Stomach (tissue), 8 donors: ENCODE measurements at regions not wholly inside any gene's neighbourhood (a gene's known extent, or its start where the extent isn't known, plus 50 kb on each side); places are given as distances from the start of the nearest gene placed in this dataset.
"Not testable (repeated sequence)": the region's sequence is repeated elsewhere in the genome, so short reads cannot be mapped to it uniquely, and the experiment has no call there.

Experiments
- DNase-seq, 2 donors: peaks; one replicate each; pipeline versions ENCODE4 v3.0.0 to v3.0.0-alpha.2; 2013 to 2019
- H3K27ac ChIP-seq, 5 donors: fragments of 200-600 bp in 4 of 5; sonication (generic) in 4 of 5; one replicate each; pipeline ENCODE4 v1.5.1; 2013 to 2019; ENCODE audit warnings: mild to moderate bottlenecking in 1 of 5, moderate library complexity in 1 of 5
- H3K27me3 ChIP-seq, 3 donors: fragments of 200-600 bp; sonication (generic); one replicate each; pipeline ENCODE4 v1.5.1; 2017 to 2019; ENCODE audit warnings: mixed run types in 1 of 3
- H3K36me3 ChIP-seq, 4 donors: fragments of 200-600 bp; sonication (generic); 1 replicate in 3 of 4; 2 replicates in 1 of 4; pipeline ENCODE4 v1.5.1; 2016 to 2019
- H3K4me1 ChIP-seq, 4 donors: fragments of 200-600 bp; sonication (generic); one replicate each; pipeline ENCODE4 v1.5.1; 2016 to 2019
- H3K4me3 ChIP-seq, 4 donors: fragments of 200-600 bp; sonication (generic) in 3 of 4; one replicate each; pipeline ENCODE4 v1.5.1; 2016 to 2019; ENCODE audit warnings: mild to moderate bottlenecking in 1 of 4
- H3K9me3 ChIP-seq, 4 donors: fragments of 200-600 bp; sonication (generic); one replicate each; pipeline ENCODE4 v1.5.1; 2016 to 2019
- EP300 ChIP-seq: sonication (generic); formaldehyde crosslinking; IDR thresholded peaks from one replicate; pipeline ENCODE4 v1.6.1; 2017; ENCODE audit warnings: antibody characterized with exemption
- POLR2A ChIP-seq, 4 donors: fragments of 450-650 bp; IDR thresholded peaks; one replicate each; pipeline ENCODE4 v1.6.1; 2016; ENCODE audit warnings: antibody characterized with exemption in 4 of 4, control low read depth in 2 of 4, mild to moderate bottlenecking in 1 of 4, moderate library complexity in 1 of 4
- POLR2AphosphoS5 ChIP-seq, 3 donors: sonication (generic); formaldehyde crosslinking; IDR thresholded peaks; one replicate each; pipeline ENCODE4 v1.6.1; 2016; ENCODE audit warnings: antibody characterized with exemption in 3 of 3
- WGBS, 5 donors: extraction: QIAGEN DNeasy Blood & Tissue Kit in 3 of 5; methylation state at CpG; one replicate each; pipeline versions ENCODE4 v1.1.5 to v1.1.7; 2013 to 2018; 5-methylcytosine and 5-hydroxymethylcytosine counted together
- intact Hi-C: fragments of 100-400 bp; cut with DNase I; formaldehyde crosslinking; loops from one replicate; pipeline ENCODE4 v1.15.1; 2023; ENCODE audit warnings: low total_unique reads
- TF ChIP-seq, protein P1 (sequence below), 7 experiments: fragments of 450-650 bp in 4 of 7; fragments of 200-600 bp in 3 of 7; sonication (generic) in 3 of 7; IDR thresholded peaks; one replicate each; pipeline ENCODE4 v1.5.1; 2016 to 2019; ENCODE audit warnings: antibody characterized with exemption in 7 of 7, control low read depth in 2 of 7, mild to moderate bottlenecking in 1 of 7
- donor health status: healthy with polysubstance abuse.
- donor health status: Bipolar disorder and iron deficiency.
- donor health status: healthy.

GRCh38 chr2:238776003-238776760 is 71.7 kb upstream of the TWIST2 start:
- H3K27ac ChIP-seq = no peak overlapping the region
- H3K27me3 ChIP-seq = peaks cover 0 to 14% (median 5%) of the 10 kb centered on the region in 3 donors
- H3K9me3 ChIP-seq = peaks cover 0 to 4% (median 0%) of the 10 kb centered on the region in 4 donors
- DNase-seq = no peak
- no peak overlapping the region for H3K4me3 ChIP-seq
- 54 to 65% (median 57%) methylated on average over 16 to 20 of the region's 20 CpGs for WGBS, 5 donors
- TF ChIP-seq EP300 = no peak
- no peak for TF ChIP-seq POLR2A (IDR thresholded peaks at IDR 0.05)
- TF ChIP-seq, protein P1, sequence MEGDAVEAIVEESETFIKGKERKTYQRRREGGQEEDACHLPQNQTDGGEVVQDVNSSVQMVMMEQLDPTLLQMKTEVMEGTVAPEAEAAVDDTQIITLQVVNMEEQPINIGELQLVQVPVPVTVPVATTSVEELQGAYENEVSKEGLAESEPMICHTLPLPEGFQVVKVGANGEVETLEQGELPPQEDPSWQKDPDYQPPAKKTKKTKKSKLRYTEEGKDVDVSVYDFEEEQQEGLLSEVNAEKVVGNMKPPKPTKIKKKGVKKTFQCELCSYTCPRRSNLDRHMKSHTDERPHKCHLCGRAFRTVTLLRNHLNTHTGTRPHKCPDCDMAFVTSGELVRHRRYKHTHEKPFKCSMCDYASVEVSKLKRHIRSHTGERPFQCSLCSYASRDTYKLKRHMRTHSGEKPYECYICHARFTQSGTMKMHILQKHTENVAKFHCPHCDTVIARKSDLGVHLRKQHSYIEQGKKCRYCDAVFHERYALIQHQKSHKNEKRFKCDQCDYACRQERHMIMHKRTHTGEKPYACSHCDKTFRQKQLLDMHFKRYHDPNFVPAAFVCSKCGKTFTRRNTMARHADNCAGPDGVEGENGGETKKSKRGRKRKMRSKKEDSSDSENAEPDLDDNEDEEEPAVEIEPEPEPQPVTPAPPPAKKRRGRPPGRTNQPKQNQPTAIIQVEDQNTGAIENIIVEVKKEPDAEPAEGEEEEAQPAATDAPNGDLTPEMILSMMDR (IDR thresholded peaks at IDR 0.05) = no peak
- TF ChIP-seq POLR2AphosphoS5 (IDR thresholded peaks at IDR 0.05) = no peak
- intact Hi-C loops = no loop called here
- peaks cover 0 to 8% (median 3%) of the 10 kb centered on the region in 4 donors for H3K4me1 ChIP-seq
- H3K36me3 ChIP-seq = no peaks in the 10 kb centered on the region

GRCh38 chr2:238776761-238777046 is 71.2 kb upstream of the TWIST2 start:
- peaks cover 0 to 11% (median 2%) of the 10 kb centered on the region in 3 donors for H3K27me3 ChIP-seq
- H3K4me3 ChIP-seq, H3K36me3 ChIP-seq, intact Hi-C loops, H3K4me1 ChIP-seq, DNase-seq, H3K9me3 ChIP-seq, H3K27ac ChIP-seq: not testable (repeated sequence)
- WGBS, 5 donors = 22 to 29% (median 27%) methylated on average over 8 of the region's 8 CpGs

- no peak for TF ChIP-seq POLR2A (IDR thresholded peaks at IDR 0.05)
- no peak for TF ChIP-seq POLR2AphosphoS5 (IDR thresholded peaks at IDR 0.05)
- TF ChIP-seq, protein P1 (IDR thresholded peaks at IDR 0.05) = no peak
- TF ChIP-seq EP300 = no peak
- Histone ChIP-seq H3K4me3 (no peak overlapping the region), H3K27ac (no peak overlapping the region), H3K9me3 (peaks cover 0 to 7% (median 0%) of the 10 kb centered on the region in 4 donors), H3K27me3 (peaks cover 0 to 3% (median 0%) of the 10 kb centered on the region in 3 donors), H3K36me3 (no peaks in the 10 kb centered on the region), H3K4me1 (no peaks in the 10 kb centered on the region)
- DNase-seq = no peak
- WGBS, 5 donors = 67 to 70% (median 68%) methylated on average over 9 to 13 of the region's 15 CpGs
- intact Hi-C loops = no loop called here
Measured at GRCh38 chr2:238777369-238778067, 70.4 kb upstream of the TWIST2 start.

DNA sequence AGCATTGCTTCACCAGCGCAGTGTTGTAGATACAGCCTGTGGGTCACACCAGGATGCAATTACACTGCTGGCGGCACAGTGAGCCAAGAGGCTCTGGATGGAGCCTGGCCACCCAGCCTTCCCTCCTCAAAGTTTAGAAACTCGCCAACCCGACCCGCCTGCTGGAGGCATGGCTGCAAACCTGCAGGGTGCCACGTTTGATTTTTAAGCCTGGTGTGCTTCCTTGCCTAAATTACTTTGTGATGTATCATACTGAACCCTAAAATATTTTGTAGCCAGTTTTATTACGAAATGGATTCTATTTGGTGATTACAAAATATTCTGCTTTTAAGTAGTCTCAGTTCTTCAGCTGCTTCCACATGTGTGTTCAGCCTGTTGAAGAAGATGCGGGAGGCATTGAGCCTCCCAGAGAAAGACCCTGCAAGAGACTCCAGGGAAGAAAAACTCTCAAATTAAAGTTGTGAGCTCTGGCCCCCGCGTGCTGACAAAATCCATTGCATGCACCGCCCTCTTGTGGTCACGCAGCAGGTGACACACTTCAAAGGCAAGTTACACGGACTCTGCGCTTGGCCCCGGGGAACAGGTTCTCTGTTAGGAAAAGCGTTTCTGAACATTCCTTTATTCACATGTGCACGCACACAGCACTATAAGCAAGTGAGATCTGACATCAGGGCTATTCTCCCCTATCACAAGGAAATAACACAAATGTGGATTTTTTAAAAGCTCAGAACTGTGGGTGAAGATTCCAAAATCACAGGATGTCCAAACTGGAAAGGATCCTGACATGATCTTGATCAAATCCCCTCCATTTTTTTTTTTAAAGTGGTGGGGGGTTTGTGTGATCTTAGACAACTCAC is 63.0 kb upstream of the TWIST2 start:
- intact Hi-C loops = no loop called here
- TF ChIP-seq POLR2AphosphoS5 (IDR thresholded peaks at IDR 0.05) = peak in 1 of 3 donors; percentile 22
- TF ChIP-seq, protein P1 (IDR thresholded peaks at IDR 0.05) = peak in 5 of 7 experiments; percentile 64 to 89 (median 79)
- no peak for TF ChIP-seq POLR2A (IDR thresholded peaks at IDR 0.05)
- TF ChIP-seq EP300 = no peak
- H3K4me3 ChIP-seq = no peak overlapping the region

More for the DNA sequence above, 63.0 kb upstream of the TWIST2 start:
- no peaks in the 10 kb centered on the region for H3K36me3 ChIP-seq
- peaks cover 0 to 6% (median 0%) of the 10 kb centered on the region in 3 donors for H3K27me3 ChIP-seq
- DNase-seq = peak; percentile 64 to 90
- H3K4me1 ChIP-seq = peaks cover 0 to 6% (median 0%) of the 10 kb centered on the region in 4 donors
- 23 to 29% (median 23%) methylated on average over 17 of the region's 17 CpGs for WGBS, 5 donors
- H3K9me3 ChIP-seq = peaks cover 0 to 7% (median 0%) of the 10 kb centered on the region in 4 donors
- peak overlapping the region in 4 of 5 donors; percentile 4 to 58 (median 30) for H3K27ac ChIP-seq
